HG02973 (cell line): ENCODE measurements at regions not wholly inside any gene's neighbourhood (a gene's known extent, or its start where the extent isn't known, plus 50 kb on each side); places are given as distances from the start of the nearest gene placed in this dataset.
"Not testable (repeated sequence)": the region's sequence is repeated elsewhere in the genome, so short reads cannot be mapped to it uniquely, and the experiment has no call there.

ENCODE experiments used
- ATAC-seq: cut with Tn5 transposase; IDR thresholded peaks from one replicate; pipeline ENCODE4 v1.9.1; 2021; ENCODE audit warnings: moderate library complexity; ENCODE audit not compliant: unreplicated experiment

- ATAC-seq = no peak
Observed at GRCh38 chr5:128791312-128791711, 174.0 kb upstream of the SLC27A6 start.

- no peak for ATAC-seq
Observed at GRCh38 chr5:128796506-128796905, 168.8 kb upstream of the SLC27A6 start.

- no peak for ATAC-seq
Observed at GRCh38 chr5:128798871-128799270, 166.4 kb upstream of the SLC27A6 start.

GRCh38 chr5:128799945-128800344, 165.3 kb upstream of the SLC27A6 start:
- ATAC-seq = no peak

- ATAC-seq = no peak
Observed at GRCh38 chr5:128800377-128800776, 164.9 kb upstream of the SLC27A6 start.

GRCh38 chr5:128813317-128814070, 151.8 kb upstream of the SLC27A6 start:
- no peak for ATAC-seq

GRCh38 chr5:128815201-128815600, 150.1 kb upstream of the SLC27A6 start:
- ATAC-seq = no peak

GRCh38 chr5:128825826-128826225, 139.5 kb upstream of the SLC27A6 start:
- ATAC-seq = no peak

GRCh38 chr5:128826275-128826674, 139.0 kb upstream of the SLC27A6 start:
- no peak for ATAC-seq

- no peak for ATAC-seq
Observed at GRCh38 chr5:128836571-128836970, 128.7 kb upstream of the SLC27A6 start.

GRCh38 chr5:128838623-128839022, 126.7 kb upstream of the SLC27A6 start:
- ATAC-seq = no peak

- no peak for ATAC-seq
Observed at GRCh38 chr5:128842241-128842640, 123.0 kb upstream of the SLC27A6 start.

- ATAC-seq = no peak
Observed at GRCh38 chr5:128844354-128844923, 120.8 kb upstream of the SLC27A6 start.

GRCh38 chr5:128850049-128850448, 115.2 kb upstream of the SLC27A6 start:
- no peak for ATAC-seq

- ATAC-seq = no peak
Observed at GRCh38 chr5:128854931-128855330, 110.4 kb upstream of the SLC27A6 start.

- ATAC-seq = no peak
Observed at GRCh38 chr5:128857076-128857677, 108.1 kb upstream of the SLC27A6 start.

GRCh38 chr5:128858995-128859394, 106.3 kb upstream of the SLC27A6 start:
- no peak for ATAC-seq

- ATAC-seq = not testable (repeated sequence)
Observed at GRCh38 chr5:128861155-128861554, 104.1 kb upstream of the SLC27A6 start.

- no peak for ATAC-seq
Observed at GRCh38 chr5:128869970-128870369, 95.3 kb upstream of the SLC27A6 start.

GRCh38 chr5:128870373-128870772, 94.9 kb upstream of the SLC27A6 start:
- ATAC-seq = no peak

- no peak for ATAC-seq
Observed at GRCh38 chr5:128870923-128871322, 94.4 kb upstream of the SLC27A6 start.
